Activated CD8-positive, alpha-beta T cell treated with anti-CD3 and anti-CD28 coated beads, Interleukin-2, amount 10 ng/mL, durations not matched to agents 7 days and 5 days (primary cell): ENCODE measurements at regions not wholly inside any gene's neighbourhood (a gene's known extent, or its start where the extent isn't known, plus 50 kb on each side); places are given as distances from the start of the nearest gene placed in this dataset.
"Not testable (repeated sequence)": the region's sequence is repeated elsewhere in the genome, so short reads cannot be mapped to it uniquely, and the experiment has no call there.

Source experiments
- ATAC-seq: fragments of 150-1000 bp; cut with Tn5 transposase; one replicate; pipeline ENCODE4 v1.10.0; 2021; ENCODE audit warnings: moderate library complexity
- CTCF ChIA-PET: fragments of 350-600 bp; sonication (Branson Sonifier 250); formaldehyde crosslinking; loops from one replicate; lab custom pipeline; 2021; ENCODE audit warnings: antibody characterized with exemption; lab: Charles Lee
- POLR2A ChIA-PET: fragments of 350-600 bp; sonication (Branson Sonifier 250); formaldehyde crosslinking; loops from one replicate; lab custom pipeline; 2021; ENCODE audit warnings: antibody characterized with exemption; lab: Charles Lee
- DNase-seq: peaks from one replicate; pipeline ENCODE4 v3.0.0-alpha.2; 2020
- H3K27ac Mint-ChIP-seq: one replicate; pipeline ENCODE4 v1.8.0; 2021; ENCODE audit warnings: mild to moderate bottlenecking, mixed read lengths
- H3K27me3 Mint-ChIP-seq: one replicate; pipeline ENCODE4 v1.8.0; 2021; ENCODE audit warnings: low read depth, mixed read lengths
- H3K36me3 Mint-ChIP-seq: one replicate; pipeline ENCODE4 v1.8.0; 2021; ENCODE audit warnings: low read depth, mixed read lengths
- H3K4me1 Mint-ChIP-seq: one replicate; pipeline ENCODE4 v1.8.0; 2021; ENCODE audit warnings: low read depth, mixed read lengths
- H3K4me3 Mint-ChIP-seq: one replicate; pipeline ENCODE4 v1.8.0; 2021; ENCODE audit warnings: mild to moderate bottlenecking, mixed read lengths
- H3K9me3 Mint-ChIP-seq: one replicate; pipeline ENCODE4 v1.8.0; 2022; ENCODE audit warnings: mixed read lengths; ENCODE audit not compliant: insufficient read depth

GRCh38 chr3:110859993-110860392 is 211.6 kb upstream of the NECTIN3 start:
- ChIA-PET CTCF (no interaction called here), POLR2A (no interaction called here)
- DNase-seq (no peak), ATAC-seq (no peak)
- Mint-ChIP-seq H3K27ac (no peak overlapping the region), H3K27me3 (no peaks in the 10 kb centered on the region), H3K4me1 (no peaks in the 10 kb centered on the region), H3K36me3 (no peaks in the 10 kb centered on the region), H3K9me3 (no peaks in the 10 kb centered on the region), H3K4me3 (no peak overlapping the region)

GRCh38 chr3:110865934-110866333 is 205.7 kb upstream of the NECTIN3 start:
- Mint-ChIP-seq H3K27me3 (peaks cover 3% of the 10 kb centered on the region), H3K27ac (no peak overlapping the region), H3K4me3 (no peak overlapping the region), H3K36me3 (no peaks in the 10 kb centered on the region), H3K9me3 (no peaks in the 10 kb centered on the region), H3K4me1 (no peaks in the 10 kb centered on the region)
- POLR2A ChIA-PET: no interaction called here
- DNase-seq (no peak), ATAC-seq (no peak)
- CTCF ChIA-PET: no interaction called here

GRCh38 chr3:110868106-110868505 is 203.5 kb upstream of the NECTIN3 start:
- Mint-ChIP-seq H3K4me3 (no peak overlapping the region), H3K27me3 (peaks cover 3% of the 10 kb centered on the region), H3K4me1 (no peaks in the 10 kb centered on the region), H3K36me3 (no peaks in the 10 kb centered on the region), H3K27ac (no peak overlapping the region), H3K9me3 (no peaks in the 10 kb centered on the region)
- no peak for ATAC-seq
- ChIA-PET CTCF (no interaction called here), POLR2A (no interaction called here)
- DNase-seq: no peak

GRCh38 chr3:110869736-110870135 is 201.9 kb upstream of the NECTIN3 start:
- no peak overlapping the region for H3K4me3 Mint-ChIP-seq
- DNase-seq (no peak), ATAC-seq (no peak)
- no peaks in the 10 kb centered on the region for H3K36me3 Mint-ChIP-seq
- peaks cover 5% of the 10 kb centered on the region for H3K27me3 Mint-ChIP-seq
- H3K9me3 Mint-ChIP-seq: peaks cover 8% of the 10 kb centered on the region
- no peaks in the 10 kb centered on the region for H3K4me1 Mint-ChIP-seq
- H3K27ac Mint-ChIP-seq: no peak overlapping the region
- ChIA-PET CTCF (interaction anchor here (1.4 kb wide), 1 partner anchor 470 kb away, joined by 3 read pairs; no protein-coding TSS in a partner anchor), POLR2A (no interaction called here)

- no peaks in the 10 kb centered on the region for H3K36me3 Mint-ChIP-seq
- no peak overlapping the region for H3K27ac Mint-ChIP-seq
- DNase-seq: no peak
- ATAC-seq: no peak
- POLR2A ChIA-PET: no interaction called here
- H3K4me3 Mint-ChIP-seq: no peak overlapping the region
- peaks cover 13% of the 10 kb centered on the region for H3K9me3 Mint-ChIP-seq
- CTCF ChIA-PET: no interaction called here
- no peaks in the 10 kb centered on the region for H3K4me1 Mint-ChIP-seq
- H3K27me3 Mint-ChIP-seq: peaks cover 5% of the 10 kb centered on the region
Measured at GRCh38 chr3:110871869-110872268, 199.7 kb upstream of the NECTIN3 start.

GRCh38 chr3:110878692-110879091 is 192.9 kb upstream of the NECTIN3 start:
- Mint-ChIP-seq H3K27ac (no peak overlapping the region), H3K4me1 (no peaks in the 10 kb centered on the region), H3K9me3 (peaks cover 13% of the 10 kb centered on the region), H3K36me3 (no peaks in the 10 kb centered on the region), H3K27me3 (peaks cover 2% of the 10 kb centered on the region), H3K4me3 (no peak overlapping the region)
- ChIA-PET POLR2A (no interaction called here), CTCF (no interaction called here)
- no peak for ATAC-seq
- DNase-seq: no peak

- Mint-ChIP-seq H3K27ac (no peak overlapping the region), H3K4me1 (no peaks in the 10 kb centered on the region), H3K36me3 (no peaks in the 10 kb centered on the region), H3K9me3 (no peaks in the 10 kb centered on the region), H3K27me3 (no peaks in the 10 kb centered on the region), H3K4me3 (no peak overlapping the region)
- no peak for ATAC-seq
- DNase-seq: peak; percentile 21
- ChIA-PET CTCF (no interaction called here), POLR2A (no interaction called here)
Measured at GRCh38 chr3:110881069-110881468, 190.5 kb upstream of the NECTIN3 start.

- CTCF ChIA-PET: interaction anchor here (1.1 kb wide), 1 partner anchor 15 kb away, joined by 3 read pairs; no protein-coding TSS in a partner anchor
- Mint-ChIP-seq H3K27me3 (no peaks in the 10 kb centered on the region), H3K27ac (no peak overlapping the region), H3K36me3 (no peaks in the 10 kb centered on the region), H3K4me1 (no peaks in the 10 kb centered on the region), H3K4me3 (no peak overlapping the region), H3K9me3 (no peaks in the 10 kb centered on the region)
- DNase-seq: no peak
- no peak for ATAC-seq
- POLR2A ChIA-PET: no interaction called here
Measured at GRCh38 chr3:110886222-110886893, 185.3 kb upstream of the NECTIN3 start.

GRCh38 chr3:110887176-110887575 is 184.4 kb upstream of the NECTIN3 start:
- no peaks in the 10 kb centered on the region for H3K9me3 Mint-ChIP-seq
- no peaks in the 10 kb centered on the region for H3K27me3 Mint-ChIP-seq
- H3K27ac Mint-ChIP-seq: no peak overlapping the region
- no peaks in the 10 kb centered on the region for H3K36me3 Mint-ChIP-seq
- CTCF ChIA-PET: interaction anchor here (1.1 kb wide), 1 partner anchor 14 kb away, joined by 3 read pairs; no protein-coding TSS in a partner anchor
- no peak overlapping the region for H3K4me3 Mint-ChIP-seq
- DNase-seq (no peak), ATAC-seq (no peak)
- H3K4me1 Mint-ChIP-seq: no peaks in the 10 kb centered on the region
- POLR2A ChIA-PET: no interaction called here

GRCh38 chr3:110888625-110889375 is 182.8 kb upstream of the NECTIN3 start:
- DNase-seq, H3K4me3 Mint-ChIP-seq, ATAC-seq, H3K27ac Mint-ChIP-seq, H3K27me3 Mint-ChIP-seq, H3K36me3 Mint-ChIP-seq, H3K4me1 Mint-ChIP-seq, POLR2A ChIA-PET, CTCF ChIA-PET, H3K9me3 Mint-ChIP-seq: not testable (repeated sequence)

GRCh38 chr3:110889376-110889699 is 182.3 kb upstream of the NECTIN3 start:
- H3K36me3 Mint-ChIP-seq, H3K27ac Mint-ChIP-seq, H3K4me3 Mint-ChIP-seq, H3K9me3 Mint-ChIP-seq, H3K4me1 Mint-ChIP-seq, CTCF ChIA-PET, ATAC-seq, DNase-seq, POLR2A ChIA-PET, H3K27me3 Mint-ChIP-seq: not testable (repeated sequence)

- H3K4me3 Mint-ChIP-seq: no peak overlapping the region
- DNase-seq: no peak
- no peaks in the 10 kb centered on the region for H3K4me1 Mint-ChIP-seq
- ChIA-PET CTCF (no interaction called here), POLR2A (interaction anchor here (0.7 kb wide), 1 partner anchor 456 kb away, joined by 3 read pairs; no protein-coding TSS in a partner anchor)
- no peaks in the 10 kb centered on the region for H3K9me3 Mint-ChIP-seq
- no peak overlapping the region for H3K27ac Mint-ChIP-seq
- ATAC-seq: no peak
- H3K36me3 Mint-ChIP-seq: no peaks in the 10 kb centered on the region
- no peaks in the 10 kb centered on the region for H3K27me3 Mint-ChIP-seq
Measured at GRCh38 chr3:110894574-110894973, 177.0 kb upstream of the NECTIN3 start.
